GM12878 (cell line): ENCODE measurements at regions not wholly inside any gene's neighbourhood (a gene's known extent, or its start where the extent isn't known, plus 50 kb on each side); places are given as distances from the start of the nearest gene placed in this dataset.

Source experiments
- ATAC-seq: fragments of 200-7000 bp; cut with Tn5 transposase; 3 replicates; pipeline ENCODE4 v1.9.1; 2020; ENCODE audit warnings: mild to moderate bottlenecking, moderate library complexity
- BruUV-seq: library from RNA; stranded (reverse); fragments of 400-500 nt; replicated peaks from 2 replicates; lab custom pipeline; 2021; lab: Mats Ljungman, UMichigan
- CTCF ChIA-PET: fragments of 300-600 bp; sonication (Branson Sonifier 250); formaldehyde crosslinking; extraction: SDS; loops from one replicate; lab custom pipeline; 2021; ENCODE audit warnings: inconsistent platforms; lab: Yijun Ruan, JAX
- POLR2A ChIA-PET: fragments of 350-600 bp; formaldehyde crosslinking; extraction: SDS; loops from one replicate; lab custom pipeline; 2021; ENCODE audit warnings: inconsistent platforms; lab: Charles Lee
- RAD21 ChIA-PET: fragments of 300-600 bp; sonication (Branson Sonifier 250); formaldehyde crosslinking; loops from one replicate; lab custom pipeline; 2023; ENCODE audit warnings: antibody characterized with exemption; ENCODE audit not compliant: unreplicated experiment; lab: Charles Lee
- SMC1A ChIA-PET: fragments of 300-600 bp; sonication (Branson Sonifier 250); formaldehyde crosslinking; loops from one replicate; lab custom pipeline; 2023; ENCODE audit not compliant: unreplicated experiment, uncharacterized antibody; lab: Charles Lee
- DNase-seq: peaks from one replicate; pipeline ENCODE4 v3.0.0-alpha.2; 2011; ENCODE audit warnings: low read depth, low spot score
- FAIRE-seq: peaks from 3 replicates; lab custom pipeline; 2011; peaks lifted over from hg19 to GRCh38; lab: Jason Lieb, UNC
- H2AFZ ChIP-seq: 2 replicates; pipeline ENCODE4 v1.6.0; 2011; ENCODE audit warnings: low read depth, low read length, control low read depth; ENCODE audit not compliant: control insufficient read depth
- H3K27ac ChIP-seq: 2 replicates; pipeline ENCODE4 v1.5.1; 2011; ENCODE audit warnings: control low read depth; ENCODE audit not compliant: control insufficient read depth, insufficient read depth
- H3K27me3 ChIP-seq, 2 experiments: replicated peaks in 1 of 2; 2 replicates each; pipeline versions ENCODE4 v1.6.0 to v1.6.1; 2011; ENCODE audit warnings: low read length in 1 of 2; ENCODE audit not compliant: control insufficient read depth in 2 of 2, insufficient read depth in 2 of 2
- H3K36me3 ChIP-seq, 2 experiments: 2 replicates each; pipeline ENCODE4 v1.5.1; 2011; ENCODE audit warnings: low read length in 1 of 2; ENCODE audit not compliant: control insufficient read depth in 2 of 2, insufficient read depth in 2 of 2
- H3K4me1 ChIP-seq: 2 replicates; pipeline ENCODE4 v1.6.1; 2011; ENCODE audit warnings: mild to moderate bottlenecking, low read length, moderate library complexity, mixed read lengths; ENCODE audit not compliant: control insufficient read depth, insufficient read depth
- H3K4me2 ChIP-seq: 2 replicates; pipeline ENCODE4 v1.6.0; 2011; ENCODE audit warnings: control low read depth; ENCODE audit not compliant: control insufficient read depth, insufficient read depth
- H3K4me3 ChIP-seq: fragments of 200-600 bp; sonication (generic); 2 replicates; pipeline ENCODE4 v1.5.1; 2016
- H3K79me2 ChIP-seq: 2 replicates; pipeline ENCODE4 v1.6.0; 2011; ENCODE audit warnings: low read length; ENCODE audit not compliant: control insufficient read depth, insufficient read depth
- H3K9ac ChIP-seq: 2 replicates; pipeline ENCODE4 v1.8.0; 2011; ENCODE audit warnings: low read length, control low read depth, mixed read lengths; ENCODE audit not compliant: control insufficient read depth, insufficient read depth
- H3K9me3 ChIP-seq: replicated peaks from 3 replicates; pipeline ENCODE4 v1.5.1; 2011; ENCODE audit warnings: mild to moderate bottlenecking, low read length; ENCODE audit not compliant: control insufficient read depth, insufficient read depth
- H4K20me1 ChIP-seq: 2 replicates; pipeline ENCODE4 v1.6.0; 2011; ENCODE audit not compliant: control insufficient read depth, insufficient read depth
- CHD2 ChIP-seq: IDR thresholded peaks from 2 replicates; pipeline ENCODE4 v1.6.1; 2011; ENCODE audit warnings: low read depth, low read length, improper control_type of control experiment, borderline replicate concordance
- DPF2 ChIP-seq: fragments of 450-650 bp; IDR thresholded peaks from 2 replicates; pipeline ENCODE4 v1.6.1; 2017; ENCODE audit warnings: mild to moderate bottlenecking
- FOXK2 ChIP-seq: fragments of 450-650 bp; IDR thresholded peaks from 2 replicates; pipeline ENCODE4 v1.6.1; 2017; ENCODE audit warnings: mild to moderate bottlenecking, moderate library complexity
- IKZF1 ChIP-seq: fragments of 450-650 bp; conservative IDR thresholded peaks from 2 replicates; pipeline ENCODE4 v1.6.1; 2017; ENCODE audit warnings: antibody characterized with exemption, mild to moderate bottlenecking
- MYC ChIP-seq: IDR thresholded peaks from 2 replicates; pipeline ENCODE4 v1.6.1; 2011; ENCODE audit warnings: mild to moderate bottlenecking, low read length, moderate library complexity, inconsistent platforms; ENCODE audit not compliant: insufficient read depth, insufficient replicate concordance, insufficient read length, severe bottlenecking
- NBN ChIP-seq: fragments of 450-650 bp; IDR thresholded peaks from 2 replicates; pipeline ENCODE4 v1.6.1; 2016
- NRF1 ChIP-seq: conservative IDR thresholded peaks from 2 replicates; pipeline ENCODE4 v1.6.1; 2011; ENCODE audit warnings: mild to moderate bottlenecking, low read depth, low read length, improper control_type of control experiment
- RUNX3 ChIP-seq: IDR thresholded peaks from 2 replicates; pipeline ENCODE4 v1.6.1; 2012; ENCODE audit warnings: low read length, inconsistent platforms
- SREBF2 ChIP-seq: IDR thresholded peaks from 2 replicates; pipeline ENCODE4 v1.6.1; 2012; ENCODE audit warnings: mild to moderate bottlenecking, low read length
- YBX1 ChIP-seq: fragments of 450-650 bp; IDR thresholded peaks from 2 replicates; pipeline ENCODE4 v1.6.1; 2016; ENCODE audit warnings: antibody characterized with exemption
- ZBTB11 ChIP-seq: fragments of 450-650 bp; formaldehyde crosslinking; IDR thresholded peaks from 2 replicates; pipeline ENCODE4 v1.5.0; 2022; ENCODE audit warnings: mild to moderate bottlenecking, missing genetic modification characterization
- ZNF207 ChIP-seq: fragments of 450-650 bp; IDR thresholded peaks from 2 replicates; pipeline ENCODE4 v1.6.1; 2014; ENCODE audit warnings: antibody characterized with exemption, mild to moderate bottlenecking, borderline replicate concordance
- WGBS: methylation state at CpG from one replicate; pipeline ENCODE4 v1.1.6; 2016; ENCODE audit warnings: low lambda C conversion rate; ENCODE audit not compliant: insufficient replicate concordance, insufficient coverage; ENCODE audit errors: missing lambda C conversion rate; 5-methylcytosine and 5-hydroxymethylcytosine counted together
- in situ Hi-C: fragments of 300-500 bp; cut with MboI; formaldehyde crosslinking; loops from 9 replicates; pipeline ENCODE4 v1.14.3; 2018; ENCODE audit warnings: mixed read lengths
- intact Hi-C: fragments of 100-400 bp; cut with micrococcal nuclease; formaldehyde crosslinking; loops from one replicate; pipeline ENCODE4 v1.14.2; 2022; ENCODE audit not compliant: unreplicated experiment
- TF ChIP-seq, protein P1 (sequence below): fragments of 450-650 bp; IDR thresholded peaks from 2 replicates; pipeline ENCODE4 v1.6.1; 2017; ENCODE audit warnings: low read depth, mild to moderate bottlenecking, moderate library complexity
- TF ChIP-seq, protein P2 (sequence below): fragments of 450-650 bp; formaldehyde crosslinking; IDR thresholded peaks from 2 replicates; pipeline ENCODE4 v1.4.0; 2020; ENCODE audit warnings: mild to moderate bottlenecking, moderate library complexity

DNA sequence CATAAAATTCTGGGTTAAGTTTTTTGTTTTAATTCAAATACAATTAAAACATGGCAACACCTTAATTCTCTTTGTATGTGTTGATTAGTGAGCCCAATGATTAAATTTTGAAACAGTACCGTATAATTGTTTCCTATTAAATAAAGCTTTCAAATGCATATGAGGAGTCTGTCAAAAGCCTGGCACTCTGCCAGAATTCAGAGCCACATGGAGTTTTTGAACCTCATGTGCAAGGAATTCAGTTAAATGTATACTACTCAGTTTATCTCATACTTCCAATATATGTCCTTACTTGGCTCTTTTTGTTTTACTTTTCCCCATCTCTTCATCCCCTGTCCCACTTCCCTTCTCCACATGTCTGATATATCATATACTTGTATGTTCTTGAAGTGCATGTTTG lies 165.6 kb upstream of the FAM3C start (continued):
- TF ChIP-seq ZBTB11 (no peak), NBN (no peak), CHD2 (no peak), RUNX3 (no peak), YBX1 (no peak), DPF2 (no peak), ZNF207 (no peak)

DNA sequence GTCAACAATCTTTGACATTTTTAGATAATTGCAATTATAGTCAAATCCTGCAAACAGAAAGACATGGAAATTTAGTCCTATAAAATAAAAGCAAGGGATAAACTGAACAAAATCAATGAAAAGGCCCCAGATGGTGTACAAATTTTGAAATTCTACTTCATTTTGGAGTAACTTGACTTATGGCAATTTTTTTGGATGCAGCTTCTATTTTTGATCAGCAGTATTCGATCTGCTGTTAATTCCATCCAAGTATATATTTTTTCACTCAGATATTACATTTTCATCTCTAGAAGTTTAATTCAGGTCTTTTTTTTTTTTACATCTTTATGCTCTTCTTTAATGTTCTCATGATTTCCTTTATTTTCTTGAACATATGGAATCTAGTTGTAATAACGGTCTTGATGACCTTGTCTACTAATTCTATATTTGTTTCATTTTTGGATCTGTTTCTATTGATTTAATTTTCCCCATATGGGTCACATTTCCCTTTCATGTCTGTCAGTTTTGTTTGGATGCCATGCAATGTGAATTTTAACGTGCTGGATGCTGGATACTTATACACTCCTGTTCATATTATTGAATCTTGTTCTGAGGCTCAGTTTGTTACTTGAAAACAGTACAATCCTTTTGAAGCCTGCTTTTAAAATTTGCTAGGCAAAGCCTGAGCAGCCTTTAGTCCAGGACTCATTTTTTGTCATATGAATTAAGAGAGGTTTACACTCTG lies 164.3 kb upstream of the FAM3C start:
- BruUV-seq: no TSS peak
- ATAC-seq (no peak), FAIRE-seq (no peak), DNase-seq (no peak)
- CTCF ChIA-PET: interaction anchor here (0.9 to 1.3 kb wide), 4 partner anchors 20 to 434 kb away, joined by 3 to 4 read pairs (median 4); no protein-coding TSS in a partner anchor
- Histone ChIP-seq H3K79me2 (no peaks in the 10 kb centered on the region), H3K4me3 (no peak overlapping the region), H3K4me1 (no peaks in the 10 kb centered on the region), H3K27ac (no peak overlapping the region), H2AFZ (no peak overlapping the region), H4K20me1 (no peaks in the 10 kb centered on the region), H3K27me3 (peaks cover 0 to 2% of the 10 kb centered on the region in 2 experiments; a peak in 1 of 4 replicates), H3K36me3 (no peaks in the 10 kb centered on the region), H3K9me3 (no peaks in the 10 kb centered on the region), H3K4me2 (no peak overlapping the region), H3K9ac (no peak overlapping the region)
- POLR2A ChIA-PET: no interaction called here
- SMC1A ChIA-PET: interaction anchor here (1.0 kb wide), 1 partner anchor 434 kb away, joined by 4 read pairs; no protein-coding TSS in a partner anchor
- in situ Hi-C loops (no loop called here), intact Hi-C loops (no loop called here)
- RAD21 ChIA-PET: interaction anchor here (0.8 kb wide), 1 partner anchor 193 kb away, joined by 4 read pairs; no protein-coding TSS in a partner anchor
- WGBS: 33% methylated on average over 3 of the region's 3 CpGs
- TF ChIP-seq, protein P1, sequence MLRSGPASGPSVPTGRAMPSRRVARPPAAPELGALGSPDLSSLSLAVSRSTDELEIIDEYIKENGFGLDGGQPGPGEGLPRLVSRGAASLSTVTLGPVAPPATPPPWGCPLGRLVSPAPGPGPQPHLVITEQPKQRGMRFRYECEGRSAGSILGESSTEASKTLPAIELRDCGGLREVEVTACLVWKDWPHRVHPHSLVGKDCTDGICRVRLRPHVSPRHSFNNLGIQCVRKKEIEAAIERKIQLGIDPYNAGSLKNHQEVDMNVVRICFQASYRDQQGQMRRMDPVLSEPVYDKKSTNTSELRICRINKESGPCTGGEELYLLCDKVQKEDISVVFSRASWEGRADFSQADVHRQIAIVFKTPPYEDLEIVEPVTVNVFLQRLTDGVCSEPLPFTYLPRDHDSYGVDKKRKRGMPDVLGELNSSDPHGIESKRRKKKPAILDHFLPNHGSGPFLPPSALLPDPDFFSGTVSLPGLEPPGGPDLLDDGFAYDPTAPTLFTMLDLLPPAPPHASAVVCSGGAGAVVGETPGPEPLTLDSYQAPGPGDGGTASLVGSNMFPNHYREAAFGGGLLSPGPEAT: no peak
- TF ChIP-seq SREBF2 (no peak), NRF1 (no peak), IKZF1 (no peak), MYC (no peak), FOXK2 (no peak)
- TF ChIP-seq, protein P2, sequence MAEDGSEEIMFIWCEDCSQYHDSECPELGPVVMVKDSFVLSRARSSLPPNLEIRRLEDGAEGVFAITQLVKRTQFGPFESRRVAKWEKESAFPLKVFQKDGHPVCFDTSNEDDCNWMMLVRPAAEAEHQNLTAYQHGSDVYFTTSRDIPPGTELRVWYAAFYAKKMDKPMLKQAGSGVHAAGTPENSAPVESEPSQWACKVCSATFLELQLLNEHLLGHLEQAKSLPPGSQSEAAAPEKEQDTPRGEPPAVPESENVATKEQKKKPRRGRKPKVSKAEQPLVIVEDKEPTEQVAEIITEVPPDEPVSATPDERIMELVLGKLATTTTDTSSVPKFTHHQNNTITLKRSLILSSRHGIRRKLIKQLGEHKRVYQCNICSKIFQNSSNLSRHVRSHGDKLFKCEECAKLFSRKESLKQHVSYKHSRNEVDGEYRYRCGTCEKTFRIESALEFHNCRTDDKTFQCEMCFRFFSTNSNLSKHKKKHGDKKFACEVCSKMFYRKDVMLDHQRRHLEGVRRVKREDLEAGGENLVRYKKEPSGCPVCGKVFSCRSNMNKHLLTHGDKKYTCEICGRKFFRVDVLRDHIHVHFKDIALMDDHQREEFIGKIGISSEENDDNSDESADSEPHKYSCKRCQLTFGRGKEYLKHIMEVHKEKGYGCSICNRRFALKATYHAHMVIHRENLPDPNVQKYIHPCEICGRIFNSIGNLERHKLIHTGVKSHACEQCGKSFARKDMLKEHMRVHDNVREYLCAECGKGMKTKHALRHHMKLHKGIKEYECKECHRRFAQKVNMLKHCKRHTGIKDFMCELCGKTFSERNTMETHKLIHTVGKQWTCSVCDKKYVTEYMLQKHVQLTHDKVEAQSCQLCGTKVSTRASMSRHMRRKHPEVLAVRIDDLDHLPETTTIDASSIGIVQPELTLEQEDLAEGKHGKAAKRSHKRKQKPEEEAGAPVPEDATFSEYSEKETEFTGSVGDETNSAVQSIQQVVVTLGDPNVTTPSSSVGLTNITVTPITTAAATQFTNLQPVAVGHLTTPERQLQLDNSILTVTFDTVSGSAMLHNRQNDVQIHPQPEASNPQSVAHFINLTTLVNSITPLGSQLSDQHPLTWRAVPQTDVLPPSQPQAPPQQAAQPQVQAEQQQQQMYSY (CRISPR knock-in tag): no peak
